GM12872 (cell line): ENCODE measurements at regions not wholly inside any gene's neighbourhood (a gene's known extent, or its start where the extent isn't known, plus 50 kb on each side); places are given as distances from the start of the nearest gene placed in this dataset.

ENCODE experiments used
- TF ChIP-seq, protein P1 (sequence below): IDR thresholded peaks from 3 replicates; pipeline ENCODE4 v1.5.1; 2011; ENCODE audit warnings: low read depth, mild to moderate bottlenecking, low read length, moderate library complexity; ENCODE audit not compliant: insufficient read depth

- TF ChIP-seq, protein P1, sequence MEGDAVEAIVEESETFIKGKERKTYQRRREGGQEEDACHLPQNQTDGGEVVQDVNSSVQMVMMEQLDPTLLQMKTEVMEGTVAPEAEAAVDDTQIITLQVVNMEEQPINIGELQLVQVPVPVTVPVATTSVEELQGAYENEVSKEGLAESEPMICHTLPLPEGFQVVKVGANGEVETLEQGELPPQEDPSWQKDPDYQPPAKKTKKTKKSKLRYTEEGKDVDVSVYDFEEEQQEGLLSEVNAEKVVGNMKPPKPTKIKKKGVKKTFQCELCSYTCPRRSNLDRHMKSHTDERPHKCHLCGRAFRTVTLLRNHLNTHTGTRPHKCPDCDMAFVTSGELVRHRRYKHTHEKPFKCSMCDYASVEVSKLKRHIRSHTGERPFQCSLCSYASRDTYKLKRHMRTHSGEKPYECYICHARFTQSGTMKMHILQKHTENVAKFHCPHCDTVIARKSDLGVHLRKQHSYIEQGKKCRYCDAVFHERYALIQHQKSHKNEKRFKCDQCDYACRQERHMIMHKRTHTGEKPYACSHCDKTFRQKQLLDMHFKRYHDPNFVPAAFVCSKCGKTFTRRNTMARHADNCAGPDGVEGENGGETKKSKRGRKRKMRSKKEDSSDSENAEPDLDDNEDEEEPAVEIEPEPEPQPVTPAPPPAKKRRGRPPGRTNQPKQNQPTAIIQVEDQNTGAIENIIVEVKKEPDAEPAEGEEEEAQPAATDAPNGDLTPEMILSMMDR: no peak
These were observed 374.0 kb upstream of the ZFP64 start for GRCh38 chr20:52565614-52566013.

DNA sequence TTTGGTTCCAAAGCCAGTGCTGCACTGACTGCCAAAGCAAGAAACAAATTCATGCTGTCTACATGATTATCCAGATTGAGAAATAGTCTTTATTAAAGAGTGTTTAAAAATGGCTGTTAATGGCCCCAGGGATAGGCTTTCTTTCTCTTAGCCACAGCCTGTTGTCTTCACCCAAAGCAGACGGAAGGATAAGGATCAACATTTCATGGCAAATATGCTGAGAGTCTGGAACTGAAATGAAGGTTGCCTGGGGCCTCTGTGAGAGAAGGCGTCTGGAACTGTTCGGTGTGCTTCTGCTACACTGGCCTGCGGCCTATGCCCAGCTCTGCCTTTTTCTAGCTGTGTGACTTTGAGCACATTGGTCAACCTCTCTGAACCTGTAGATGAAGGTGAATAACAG lies 373.0 kb upstream of the ZFP64 start:
- TF ChIP-seq, protein P1: no peak

GRCh38 chr20:52552181-52552872 lies 360.7 kb upstream of the ZFP64 start:
- TF ChIP-seq, protein P1: no peak

GRCh38 chr20:52542131-52542530 lies 350.6 kb upstream of the ZFP64 start:
- TF ChIP-seq, protein P1: no peak

GRCh38 chr20:52540509-52540908 lies 348.9 kb upstream of the ZFP64 start:
- TF ChIP-seq, protein P1: no peak

DNA sequence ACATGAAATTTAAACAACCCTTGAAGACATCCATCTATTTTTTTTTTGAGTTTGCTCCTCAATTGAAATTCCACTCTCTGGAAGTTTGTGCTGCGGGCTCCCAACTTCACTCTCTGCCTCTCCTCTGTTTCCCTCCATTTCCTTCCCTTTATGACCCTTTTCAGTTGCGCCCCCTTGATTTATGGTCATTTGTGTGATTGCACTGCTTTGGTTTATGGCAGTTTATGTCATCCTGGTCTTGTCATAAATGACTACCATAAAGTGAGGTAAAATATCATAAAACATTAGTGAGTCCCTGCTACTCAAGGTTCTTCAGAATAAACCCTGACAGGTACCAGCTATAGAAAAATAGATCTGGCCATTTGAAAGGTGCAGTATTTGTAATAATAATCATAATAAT lies 348.3 kb upstream of the ZFP64 start:
- TF ChIP-seq, protein P1: no peak; the same call in 2 of the 3 replicates

DNA sequence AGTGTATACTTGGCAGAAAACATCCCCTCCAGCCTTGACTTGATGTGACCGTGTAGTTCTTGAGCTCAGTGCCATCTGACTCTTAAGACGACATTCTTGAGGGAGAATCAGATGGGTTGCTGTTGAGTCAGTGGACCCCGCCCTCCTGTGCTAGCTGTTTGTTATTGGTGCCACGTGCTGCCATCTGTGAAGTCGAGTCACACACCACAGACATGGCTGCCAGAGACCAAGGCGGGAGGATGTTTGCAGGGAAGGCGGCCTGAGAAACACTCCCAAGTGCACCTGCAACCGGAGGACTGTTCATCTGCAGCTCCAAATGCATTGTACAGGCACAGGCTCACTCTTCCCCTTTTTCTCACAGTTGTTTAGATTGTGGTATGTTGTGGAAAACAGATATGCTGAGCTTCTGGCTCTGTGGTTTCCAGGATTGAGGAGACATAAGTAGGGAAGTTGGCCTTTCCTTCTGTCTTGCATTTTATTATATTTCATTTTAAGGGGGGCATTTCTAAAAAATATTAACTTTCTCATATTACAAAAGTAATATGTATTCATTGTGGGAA lies 345.3 kb upstream of the ZFP64 start:
- TF ChIP-seq, protein P1: no peak

- TF ChIP-seq, protein P1: no peak
These were observed 344.5 kb upstream of the ZFP64 start for GRCh38 chr20:52536040-52536439.
